SH-SY5Y (cell line): ENCODE measurements at regions not wholly inside any gene's neighbourhood (a gene's known extent, or its start where the extent isn't known, plus 50 kb on each side); places are given as distances from the start of the nearest gene placed in this dataset.

ENCODE experiments used
- GATA2 ChIP-seq: IDR thresholded peaks from 2 replicates; pipeline ENCODE4 v1.6.1; 2011; ENCODE audit warnings: mild to moderate bottlenecking, low read depth, low read length
- GATA3 ChIP-seq: IDR thresholded peaks from 2 replicates; pipeline ENCODE4 v1.6.1; 2011; ENCODE audit warnings: low read depth, mild to moderate bottlenecking, low read length, moderate library complexity

- TF ChIP-seq GATA2 (no peak), GATA3 (no peak)
Observed at GRCh38 chr10:32155075-32155516, 98.9 kb upstream of the KIF5B start.
